ENCODE measurements at regions not wholly inside any gene's neighbourhood (a gene's known extent, or its start where the extent isn't known, plus 50 kb on each side); places are given as distances from the start of the nearest gene placed in this dataset.

DNA sequence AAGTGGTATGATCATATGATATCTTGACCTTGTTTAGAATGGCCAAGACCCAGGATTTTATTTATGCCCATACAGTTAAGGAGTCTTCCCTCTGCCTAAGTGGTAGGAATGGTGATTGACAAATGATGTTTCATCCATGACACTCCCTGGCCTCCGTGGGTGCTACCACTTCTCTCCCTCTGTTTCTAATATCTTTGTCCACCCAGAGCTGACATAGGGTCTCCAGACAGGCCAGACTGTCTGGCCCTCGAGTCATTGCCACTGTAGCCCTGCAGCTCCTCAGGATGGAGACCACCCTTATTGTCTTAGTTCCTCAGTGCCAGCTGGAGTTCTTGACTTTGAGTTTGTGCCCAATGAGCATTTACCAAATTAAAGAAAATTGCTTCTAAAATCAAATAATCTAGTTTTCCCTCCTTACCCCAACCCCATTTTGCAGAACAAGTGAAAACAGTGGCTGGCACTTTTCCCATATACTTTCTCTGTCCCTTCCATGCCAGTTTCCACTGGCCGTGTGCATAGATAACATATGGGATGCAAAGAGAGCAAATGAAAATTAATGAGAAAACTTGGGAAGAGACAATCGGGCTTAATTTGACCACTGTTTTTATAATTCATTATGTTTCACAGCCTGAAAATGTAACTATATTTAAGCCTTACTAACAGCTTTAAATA, 235.7 kb downstream of the NSG2 start:
- Histone ChIP-seq H2BK120ac (ENCODE audit: low read depth, low read length) (no peak overlapping the region), H2BK15ac (replicated peaks; ENCODE audit: low read depth) (no peak overlapping the region), H3K56ac (ENCODE audit: low read length) (no peak overlapping the region), H3K4me1 (ENCODE audit: control insufficient read depth, low read depth, low read length) (no peaks in the 10 kb centered on the region), H3K27me3 (ENCODE audit: insufficient read depth, low read length, poor library complexity) (no peaks in the 10 kb centered on the region), H3K4ac (ENCODE audit: low read depth, low read length) (no peak overlapping the region), H2AK5ac (ENCODE audit: low read length) (no peak overlapping the region), H3K79me1 (ENCODE audit: low read length) (no peaks in the 10 kb centered on the region), H4K5ac (ENCODE audit: low read length) (no peak overlapping the region), H3K23ac (ENCODE audit: low read length) (no peak overlapping the region), H3K36me3 (ENCODE audit: control insufficient read depth, insufficient read depth, low read length) (no peaks in the 10 kb centered on the region), H3K9ac (ENCODE audit: low read length) (no peak overlapping the region), H2BK5ac (ENCODE audit: low read length) (no peak overlapping the region), H4K8ac (ENCODE audit: low read depth, low read length) (no peak overlapping the region), H3K27ac (ENCODE audit: low read depth, low read length) (no peak overlapping the region), H3K18ac (ENCODE audit: low read length) (no peak overlapping the region), H3K4me3 (ENCODE audit: low read length) (no peak overlapping the region), H3K4me2 (ENCODE audit: low read length) (no peak overlapping the region), H3K79me2 (ENCODE audit: control insufficient read depth, insufficient read depth, low read length) (no peaks in the 10 kb centered on the region)
- WGBS (ENCODE audit: extremely low coverage, insufficient coverage, low lambda C conversion rate) = no CpG with 5 or more reads among the region's 4 CpGs
- no peak for DNase-seq

DNA sequence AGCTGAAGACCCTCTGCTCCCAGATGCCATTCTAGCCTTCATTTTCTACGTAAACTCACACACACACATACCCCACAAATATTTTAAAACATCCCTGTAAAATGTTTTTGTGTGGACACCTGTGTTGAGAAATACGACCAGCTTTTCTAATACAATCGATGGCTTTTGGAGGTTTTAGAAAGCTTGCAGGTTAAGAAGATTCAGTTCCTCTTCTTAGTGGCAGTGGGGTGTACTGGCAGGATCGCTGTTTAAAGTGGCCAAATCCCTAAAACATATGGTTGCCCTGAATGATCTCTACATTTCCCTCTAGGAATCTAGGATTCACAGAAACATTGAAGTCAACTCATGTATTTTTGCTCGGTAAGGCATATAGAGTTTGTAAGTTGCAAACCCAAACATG, 236.3 kb downstream of the NSG2 start:
- Histone ChIP-seq H3K9ac (ENCODE audit: low read length) (no peak overlapping the region), H4K8ac (ENCODE audit: low read depth, low read length) (no peak overlapping the region), H3K23ac (ENCODE audit: low read length) (no peak overlapping the region), H3K4me2 (ENCODE audit: low read length) (no peak overlapping the region), H2AK5ac (ENCODE audit: low read length) (no peak overlapping the region), H2BK5ac (ENCODE audit: low read length) (no peak overlapping the region), H3K27me3 (ENCODE audit: insufficient read depth, low read length, poor library complexity) (no peaks in the 10 kb centered on the region), H3K56ac (ENCODE audit: low read length) (no peak overlapping the region), H4K5ac (ENCODE audit: low read length) (no peak overlapping the region), H3K27ac (ENCODE audit: low read depth, low read length) (no peak overlapping the region), H3K4me3 (ENCODE audit: low read length) (no peak overlapping the region), H3K18ac (ENCODE audit: low read length) (no peak overlapping the region), H3K36me3 (ENCODE audit: control insufficient read depth, insufficient read depth, low read length) (no peaks in the 10 kb centered on the region), H3K4me1 (ENCODE audit: control insufficient read depth, low read depth, low read length) (no peaks in the 10 kb centered on the region), H3K79me2 (ENCODE audit: control insufficient read depth, insufficient read depth, low read length) (no peaks in the 10 kb centered on the region), H3K4ac (ENCODE audit: low read depth, low read length) (no peak overlapping the region), H2BK15ac (replicated peaks; ENCODE audit: low read depth) (no peak overlapping the region), H3K79me1 (ENCODE audit: low read length) (no peaks in the 10 kb centered on the region), H2BK120ac (ENCODE audit: low read depth, low read length) (no peak overlapping the region)
- no CpG with 5 or more reads among the region's 5 CpGs for WGBS (ENCODE audit: extremely low coverage, insufficient coverage, low lambda C conversion rate)
- DNase-seq = no peak

DNA sequence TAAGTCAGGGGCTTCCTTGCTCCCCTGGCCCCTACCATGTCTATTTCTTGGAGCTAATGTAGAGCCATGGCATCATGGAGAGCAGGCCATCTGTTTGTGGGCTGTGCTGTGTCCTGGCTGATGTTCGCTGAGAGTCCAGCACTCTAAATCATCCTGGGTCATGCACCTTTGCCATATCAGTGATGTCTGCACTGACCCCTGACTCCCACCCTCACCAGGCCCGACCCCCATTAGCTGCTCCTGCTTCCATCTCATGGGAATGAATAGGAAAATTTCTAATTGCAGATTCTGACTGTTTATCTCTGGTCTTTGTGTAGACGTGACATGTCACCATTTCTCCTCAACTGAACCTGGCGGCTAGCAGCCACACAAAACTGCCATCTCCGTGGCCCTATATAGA, 236.9 kb downstream of the NSG2 start:
- no CpG with 5 or more reads among the region's 5 CpGs for WGBS (ENCODE audit: extremely low coverage, insufficient coverage, low lambda C conversion rate)
- H3K79me1 ChIP-seq (ENCODE audit: low read length) = no peaks in the 10 kb centered on the region

DNA sequence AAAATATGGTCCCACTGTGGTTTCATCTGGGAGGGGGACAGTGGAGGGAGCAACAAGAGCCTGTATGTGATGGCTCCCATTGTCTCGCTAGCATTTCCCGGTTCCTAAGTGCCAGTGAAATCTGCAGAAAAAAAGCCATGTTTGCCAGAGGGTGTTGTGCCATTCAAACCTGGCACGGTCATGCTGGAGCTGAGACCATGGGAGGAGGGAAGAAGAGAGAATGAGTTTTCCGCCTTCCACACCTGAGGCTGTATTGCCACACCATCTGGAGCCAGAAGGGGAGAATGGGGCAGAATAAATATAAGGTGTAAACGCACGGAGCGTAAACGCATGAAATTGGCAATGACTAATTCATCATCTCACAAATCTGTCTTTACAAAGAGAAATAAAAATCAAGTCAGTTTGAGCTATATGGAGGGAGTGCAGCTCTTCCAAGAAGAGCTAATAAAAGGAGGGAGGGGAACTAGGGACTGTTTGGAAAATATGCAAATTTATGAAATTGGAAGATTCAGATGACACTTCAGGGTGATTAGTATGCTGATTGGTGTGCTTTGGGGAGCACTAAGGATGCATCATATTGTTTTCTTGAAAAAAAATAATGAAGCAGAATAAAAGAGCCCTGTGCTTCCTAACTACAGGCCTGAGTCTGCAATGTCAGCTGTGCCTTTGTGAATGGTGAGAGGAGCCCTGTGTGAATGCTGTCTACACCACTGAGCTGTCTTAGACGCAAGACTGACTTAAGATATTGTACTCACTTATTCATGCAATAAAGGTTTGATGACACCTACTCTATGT, 237.9 kb downstream of the NSG2 start:
- no CpG with 5 or more reads among the region's 9 CpGs for WGBS (ENCODE audit: extremely low coverage, insufficient coverage, low lambda C conversion rate)
- no peak for DNase-seq
- Histone ChIP-seq H3K4ac (ENCODE audit: low read depth, low read length) (no peak overlapping the region), H3K4me2 (ENCODE audit: low read length) (no peak overlapping the region), H3K79me2 (ENCODE audit: control insufficient read depth, insufficient read depth, low read length) (no peaks in the 10 kb centered on the region), H2BK120ac (ENCODE audit: low read depth, low read length) (no peak overlapping the region), H3K23ac (ENCODE audit: low read length) (no peak overlapping the region), H3K4me3 (ENCODE audit: low read length) (no peak overlapping the region), H2BK15ac (replicated peaks; ENCODE audit: low read depth) (no peak overlapping the region), H3K4me1 (ENCODE audit: control insufficient read depth, low read depth, low read length) (no peaks in the 10 kb centered on the region), H3K9ac (ENCODE audit: low read length) (no peak overlapping the region), H3K18ac (ENCODE audit: low read length) (no peak overlapping the region), H2BK5ac (ENCODE audit: low read length) (no peak overlapping the region), H4K8ac (ENCODE audit: low read depth, low read length) (no peak overlapping the region), H3K56ac (ENCODE audit: low read length) (no peak overlapping the region), H2AK5ac (ENCODE audit: low read length) (no peak overlapping the region), H3K36me3 (ENCODE audit: control insufficient read depth, insufficient read depth, low read length) (no peaks in the 10 kb centered on the region), H3K27me3 (ENCODE audit: insufficient read depth, low read length, poor library complexity) (no peaks in the 10 kb centered on the region), H3K79me1 (ENCODE audit: low read length) (no peaks in the 10 kb centered on the region), H3K27ac (ENCODE audit: low read depth, low read length) (no peak overlapping the region), H4K5ac (ENCODE audit: low read length) (no peak overlapping the region)

More for the DNA sequence above, 236.9 kb downstream of the NSG2 start:
- no peak overlapping the region for H4K8ac ChIP-seq (ENCODE audit: low read depth, low read length)
- no peaks in the 10 kb centered on the region for H3K27me3 ChIP-seq (ENCODE audit: insufficient read depth, low read length, poor library complexity)
- no peak overlapping the region for H3K27ac ChIP-seq (ENCODE audit: low read depth, low read length)
- no peaks in the 10 kb centered on the region for H3K4me1 ChIP-seq (ENCODE audit: control insufficient read depth, low read depth, low read length)
- H3K36me3 ChIP-seq (ENCODE audit: control insufficient read depth, insufficient read depth, low read length) = no peaks in the 10 kb centered on the region
- H3K4me3 ChIP-seq (ENCODE audit: low read length) = no peak overlapping the region
- H3K4me2 ChIP-seq (ENCODE audit: low read length) = no peak overlapping the region
- H2BK15ac ChIP-seq (replicated peaks; ENCODE audit: low read depth) = no peak overlapping the region
- H2AK5ac ChIP-seq (ENCODE audit: low read length) = no peak overlapping the region
- no peak for DNase-seq
- H3K18ac ChIP-seq (ENCODE audit: low read length) = no peak overlapping the region
- H3K79me2 ChIP-seq (ENCODE audit: control insufficient read depth, insufficient read depth, low read length) = no peaks in the 10 kb centered on the region
- H3K9ac ChIP-seq (ENCODE audit: low read length) = no peak overlapping the region
- no peak overlapping the region for H3K56ac ChIP-seq (ENCODE audit: low read length)
- H2BK120ac ChIP-seq (ENCODE audit: low read depth, low read length) = no peak overlapping the region
- no peak overlapping the region for H4K5ac ChIP-seq (ENCODE audit: low read length)
- no peak overlapping the region for H3K23ac ChIP-seq (ENCODE audit: low read length)
- no peak overlapping the region for H3K4ac ChIP-seq (ENCODE audit: low read depth, low read length)
- no peak overlapping the region for H2BK5ac ChIP-seq (ENCODE audit: low read length)

DNA sequence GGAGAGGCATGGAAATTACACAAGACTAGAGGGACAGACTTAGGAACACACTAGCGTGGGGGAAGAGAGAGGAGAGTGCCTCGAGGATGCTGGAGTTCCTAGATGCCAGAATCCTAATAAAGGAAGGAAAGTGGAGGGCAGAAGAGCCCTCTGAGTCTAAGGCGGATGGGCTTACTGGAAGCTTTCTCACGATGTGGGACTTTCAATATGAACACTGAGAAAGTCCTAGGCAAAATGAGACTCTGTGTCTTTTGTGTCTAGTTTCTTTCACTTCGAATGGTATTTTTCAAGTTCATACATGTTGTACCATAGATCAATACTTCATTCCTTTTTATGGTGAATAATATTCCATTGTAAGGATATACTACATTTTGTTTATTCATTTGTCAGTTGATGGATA, 239.4 kb downstream of the NSG2 start:
- H3K4me3 ChIP-seq (ENCODE audit: low read length) = no peak overlapping the region
- no peaks in the 10 kb centered on the region for H3K27me3 ChIP-seq (ENCODE audit: insufficient read depth, low read length, poor library complexity)
- no peak overlapping the region for H3K4ac ChIP-seq (ENCODE audit: low read depth, low read length)
- WGBS (ENCODE audit: extremely low coverage, insufficient coverage, low lambda C conversion rate) = no CpG with 5 or more reads among the region's 5 CpGs
- no peak overlapping the region for H4K5ac ChIP-seq (ENCODE audit: low read length)
- H3K56ac ChIP-seq (ENCODE audit: low read length) = no peak overlapping the region
- H3K79me1 ChIP-seq (ENCODE audit: low read length) = no peaks in the 10 kb centered on the region
- no peak overlapping the region for H3K9ac ChIP-seq (ENCODE audit: low read length)
- H3K27ac ChIP-seq (ENCODE audit: low read depth, low read length) = no peak overlapping the region
- no peaks in the 10 kb centered on the region for H3K4me1 ChIP-seq (ENCODE audit: control insufficient read depth, low read depth, low read length)
- H2BK120ac ChIP-seq (ENCODE audit: low read depth, low read length) = no peak overlapping the region
- H3K4me2 ChIP-seq (ENCODE audit: low read length) = no peak overlapping the region
- H2AK5ac ChIP-seq (ENCODE audit: low read length) = no peak overlapping the region
- DNase-seq = no peak
- H3K36me3 ChIP-seq (ENCODE audit: control insufficient read depth, insufficient read depth, low read length) = no peaks in the 10 kb centered on the region
- no peak overlapping the region for H2BK5ac ChIP-seq (ENCODE audit: low read length)
- H3K23ac ChIP-seq (ENCODE audit: low read length) = no peak overlapping the region
- H2BK15ac ChIP-seq (replicated peaks; ENCODE audit: low read depth) = no peak overlapping the region
- H4K8ac ChIP-seq (ENCODE audit: low read depth, low read length) = no peak overlapping the region
- H3K18ac ChIP-seq (ENCODE audit: low read length) = no peak overlapping the region
- no peaks in the 10 kb centered on the region for H3K79me2 ChIP-seq (ENCODE audit: control insufficient read depth, insufficient read depth, low read length)
